ENCODE measurements at regions not wholly inside any gene's neighbourhood (a gene's known extent, or its start where the extent isn't known, plus 50 kb on each side); places are given as distances from the start of the nearest gene placed in this dataset.
A peak's percentile ranks its signal among the peaks of the same experiment; 100 is the strongest.
"Not testable (repeated sequence)": the region's sequence is repeated elsewhere in the genome, so short reads cannot be mapped to it uniquely, and the experiment has no call there.

- no peak for DNase-seq (ENCODE audit: low spot score)
These were observed 470.6 kb downstream of the PRDM9 start for GRCh38 chr5:23977997-23978396.

GRCh38 chr5:23991406-23991805 lies 484.0 kb downstream of the PRDM9 start:
- DNase-seq (ENCODE audit: low spot score) = no peak

GRCh38 chr5:23994581-23995370 lies 487.4 kb downstream of the PRDM9 start:
- DNase-seq (ENCODE audit: low spot score) = peak; percentile 47

- DNase-seq (ENCODE audit: low spot score) = no peak
These were observed 489.1 kb downstream of the PRDM9 start for GRCh38 chr5:23996525-23996924.

GRCh38 chr5:24005384-24005783 lies 498.0 kb downstream of the PRDM9 start:
- peak; percentile 59 for DNase-seq (ENCODE audit: low spot score)

GRCh38 chr5:24017710-24018109 lies 510.3 kb downstream of the PRDM9 start:
- not testable (repeated sequence) for DNase-seq (ENCODE audit: low spot score)

DNA sequence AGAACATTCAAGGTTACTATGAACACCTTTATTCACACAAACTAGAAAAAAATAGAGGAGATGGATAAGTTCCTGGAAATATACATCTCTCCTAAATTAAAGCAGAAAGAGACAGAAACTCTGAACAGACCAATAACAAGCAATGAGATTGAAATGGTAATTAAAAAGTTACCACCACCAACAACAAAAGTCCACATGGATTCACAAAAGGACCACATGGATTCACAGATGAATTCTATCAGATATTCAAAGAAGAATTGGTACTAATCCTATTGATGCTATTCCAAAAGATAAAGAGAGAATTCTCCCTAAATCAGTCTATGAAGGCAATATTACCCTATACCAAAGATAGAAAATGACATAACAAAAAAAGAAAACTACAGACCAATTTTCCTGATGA lies 518.9 kb downstream of the PRDM9 start:
- DNase-seq (ENCODE audit: low spot score) = no peak

DNA sequence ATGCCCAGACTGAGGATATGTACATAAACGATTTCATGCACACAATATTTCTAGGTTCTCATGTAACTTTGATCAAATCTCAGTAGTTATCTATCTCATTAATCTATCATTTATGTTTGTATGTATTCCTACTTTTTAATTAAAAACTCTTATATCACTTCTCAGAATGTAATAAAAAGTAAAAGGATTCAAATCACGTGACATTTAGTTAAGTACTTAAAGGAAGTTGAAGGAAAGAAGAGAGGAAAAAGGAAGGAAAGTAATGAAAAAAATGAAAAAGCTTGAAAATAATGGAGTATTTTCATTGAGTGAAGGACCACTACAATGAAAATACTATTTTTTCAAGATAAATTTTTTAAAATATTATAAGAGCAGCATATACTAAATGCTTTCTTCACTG lies 535.3 kb downstream of the PRDM9 start:
- DNase-seq (ENCODE audit: low spot score) = no peak

- DNase-seq (ENCODE audit: low spot score) = no peak
These were observed 537.6 kb downstream of the PRDM9 start for GRCh38 chr5:24045046-24045445.

- no peak for DNase-seq (ENCODE audit: low spot score)
These were observed 546.3 kb downstream of the PRDM9 start for GRCh38 chr5:24053737-24054136.

- DNase-seq (ENCODE audit: low spot score) = no peak
These were observed 551.6 kb downstream of the PRDM9 start for GRCh38 chr5:24059006-24059405.

DNA sequence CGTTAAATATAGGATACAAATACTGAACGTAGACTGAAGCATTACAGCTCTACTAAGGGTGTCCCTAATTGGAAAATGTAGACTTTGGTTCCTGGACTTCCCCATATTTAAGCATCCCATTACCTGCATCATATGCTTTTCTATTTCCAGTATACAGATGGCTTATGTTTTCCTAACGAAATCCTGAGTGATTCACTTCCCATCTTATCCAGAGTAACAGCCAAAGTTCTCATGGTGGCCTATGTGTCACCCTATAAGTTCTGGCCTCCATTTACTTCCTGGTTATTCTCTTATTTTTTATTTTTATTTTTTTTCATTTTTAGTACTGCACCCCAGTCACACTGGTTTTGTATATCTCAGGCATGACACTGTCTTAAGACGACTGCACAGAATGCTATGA lies 552.3 kb downstream of the PRDM9 start:
- no peak for DNase-seq (ENCODE audit: low spot score)

GRCh38 chr5:24065779-24066178 lies 558.4 kb downstream of the PRDM9 start:
- DNase-seq (ENCODE audit: low spot score) = peak; percentile 72

DNA sequence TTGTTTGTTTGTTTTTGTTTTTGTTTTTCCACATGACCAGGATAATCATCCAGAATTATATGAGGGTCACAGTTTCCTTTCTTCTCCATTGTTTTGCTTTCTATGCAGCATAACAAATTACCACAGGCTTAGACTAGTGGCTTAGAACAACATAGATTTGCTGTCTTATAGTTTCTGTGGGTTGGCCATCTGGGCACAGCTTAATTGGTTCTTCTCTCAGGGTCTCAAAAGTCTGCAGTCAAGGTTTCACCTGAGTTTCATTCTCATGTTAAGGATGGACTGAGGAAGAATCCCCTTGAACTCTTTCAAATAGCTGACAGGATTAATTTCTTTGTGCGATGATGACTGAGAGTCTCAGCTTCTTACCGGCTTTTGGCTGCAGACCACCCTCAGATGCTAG lies 559.8 kb downstream of the PRDM9 start:
- DNase-seq (ENCODE audit: low spot score) = no peak

GRCh38 chr5:24068524-24068923 lies 561.1 kb downstream of the PRDM9 start:
- no peak for DNase-seq (ENCODE audit: low spot score)

DNA sequence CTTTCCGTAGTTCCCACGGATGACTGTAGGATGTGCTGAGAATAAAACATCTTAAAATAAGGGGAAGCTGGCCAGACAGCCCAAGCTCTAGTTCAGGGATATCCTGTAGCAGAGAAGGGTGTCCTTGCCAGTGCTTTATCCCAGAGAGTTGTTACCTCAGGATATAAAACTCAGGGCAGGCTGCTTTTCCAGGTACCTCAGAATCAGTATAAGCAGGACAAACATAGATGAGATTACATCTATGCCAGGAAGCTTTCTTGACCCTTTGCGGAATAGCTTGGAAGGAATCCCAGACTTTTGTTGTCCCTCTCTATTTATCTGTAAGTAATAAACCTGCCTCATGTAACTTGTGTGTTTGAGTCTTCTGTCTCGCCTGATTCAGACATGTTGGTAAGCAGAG lies 565.7 kb downstream of the PRDM9 start:
- no peak for DNase-seq (ENCODE audit: low spot score)

DNA sequence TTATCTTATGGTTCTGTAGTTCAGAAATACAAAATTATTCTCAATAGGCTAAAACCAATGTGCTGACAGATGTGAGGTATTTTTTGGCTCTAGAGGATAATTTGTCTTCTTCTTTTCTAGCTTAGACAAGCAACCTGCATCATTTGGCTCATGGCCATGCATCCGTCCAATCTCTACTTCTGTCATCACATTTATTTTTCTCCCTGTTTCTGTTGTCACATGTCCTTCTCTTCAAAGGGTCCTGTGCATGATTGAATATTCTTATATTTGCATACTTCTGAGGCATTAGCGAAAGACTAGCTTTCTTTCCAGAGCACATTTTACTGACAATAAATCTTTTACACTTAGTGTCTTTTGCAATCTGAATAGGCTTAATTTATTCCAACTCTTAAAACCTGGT lies 564.7 kb downstream of the CDH10 start:
- DNase-seq (ENCODE audit: low spot score) = no peak

DNA sequence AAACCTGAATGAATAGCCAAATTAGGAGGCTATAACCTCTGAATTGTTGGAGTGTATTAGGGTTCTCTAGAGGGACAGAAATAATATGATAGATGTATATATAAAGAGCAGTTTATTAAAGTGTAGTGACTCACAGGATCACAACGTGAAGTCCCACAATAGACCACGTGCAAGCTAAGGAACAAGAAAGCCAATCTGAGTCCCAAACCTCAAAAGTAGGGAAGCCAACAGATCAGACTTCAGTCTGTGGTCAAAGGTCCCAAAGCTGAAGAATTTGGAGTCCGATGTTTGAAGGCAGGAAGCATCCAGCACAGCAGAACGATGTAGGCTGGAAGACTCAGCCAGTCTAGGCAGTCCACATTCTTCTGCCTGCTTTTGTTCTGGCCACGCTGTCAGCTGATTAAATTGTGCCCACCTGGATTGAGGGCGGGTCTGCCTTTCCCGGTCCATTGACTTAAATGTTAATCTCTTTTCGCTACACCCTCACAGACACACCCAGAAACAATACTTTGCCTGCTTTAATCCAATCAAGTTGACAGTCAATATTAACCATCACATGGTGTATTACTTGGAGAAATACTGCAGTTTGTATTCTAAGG lies 550.6 kb downstream of the CDH10 start:
- no peak for DNase-seq (ENCODE audit: low spot score)

DNA sequence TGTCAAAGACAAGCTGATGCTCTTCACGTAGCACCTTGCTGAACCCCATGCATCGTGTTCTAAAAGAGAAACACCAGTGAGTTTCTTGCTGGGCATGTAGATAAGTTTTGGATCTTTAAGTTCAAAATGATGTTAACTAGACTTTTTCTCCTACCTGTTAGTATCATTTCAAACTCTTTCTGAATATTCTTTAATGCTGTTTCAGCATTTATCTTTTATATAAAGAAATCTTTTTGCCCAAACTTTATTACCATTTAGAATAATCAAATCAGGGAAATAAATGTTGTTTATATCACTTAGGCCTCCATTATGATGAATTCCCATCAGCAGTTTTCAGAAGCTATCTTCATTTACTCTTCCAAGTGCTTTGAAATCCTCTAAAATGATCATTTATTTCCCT lies 542.8 kb downstream of the CDH10 start:
- DNase-seq (ENCODE audit: low spot score) = no peak

DNA sequence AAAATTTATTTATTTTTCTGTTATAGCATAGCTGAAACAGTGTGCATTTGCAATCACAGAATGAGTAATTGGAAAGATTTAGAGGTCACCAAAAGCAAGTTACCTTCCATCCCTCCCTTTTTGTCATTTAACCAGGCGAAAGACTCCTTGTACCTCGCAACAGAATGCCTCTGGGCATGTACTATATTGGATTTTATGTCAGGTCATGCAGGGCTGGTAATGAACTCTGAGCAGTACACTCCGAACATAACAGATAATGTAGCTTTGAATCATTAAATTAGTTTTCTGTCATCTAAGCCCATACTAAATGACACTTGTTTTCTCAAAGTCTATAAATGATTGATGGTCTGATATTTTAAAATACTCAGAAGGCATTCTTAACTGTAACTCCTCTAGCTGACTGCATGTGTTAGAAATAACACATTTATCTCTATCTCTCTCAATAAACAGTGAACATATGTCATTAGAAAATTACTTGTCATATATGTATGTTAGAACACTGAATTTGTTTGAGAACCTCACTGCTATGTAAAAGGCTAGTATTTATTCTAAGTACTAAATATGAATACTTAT lies 541.2 kb downstream of the CDH10 start:
- no peak for DNase-seq (ENCODE audit: low spot score)

DNA sequence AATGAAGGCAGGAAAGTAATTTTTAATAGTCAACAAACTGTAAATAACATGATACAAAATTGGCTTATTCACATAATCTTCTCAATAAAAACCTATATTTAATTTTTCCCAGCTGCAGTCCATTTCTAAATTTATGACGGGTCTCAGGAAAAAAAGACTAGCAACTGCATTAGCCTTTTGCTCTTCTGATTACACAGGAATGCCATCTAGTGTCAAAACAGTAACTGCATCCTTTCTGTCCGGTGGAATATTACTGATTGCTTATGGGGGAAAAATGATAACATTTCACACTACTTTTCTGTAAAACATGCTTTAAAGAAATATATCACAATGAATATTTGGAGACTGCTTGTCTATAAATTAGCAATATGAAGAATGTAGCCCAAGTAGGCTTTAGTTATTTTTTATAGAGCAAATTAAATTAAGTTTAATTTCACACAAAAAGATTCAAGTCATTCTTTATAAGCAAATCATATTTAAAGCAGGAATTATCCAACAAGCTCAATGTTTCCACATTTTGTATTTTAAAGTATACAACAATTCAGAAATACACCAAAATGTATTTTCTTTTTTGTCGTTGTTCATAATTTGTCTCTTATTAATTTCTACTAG lies 534.7 kb downstream of the CDH10 start:
- DNase-seq (ENCODE audit: low spot score) = peak; percentile 79

- peak; percentile 3 for DNase-seq (ENCODE audit: low spot score)
These were observed 532.4 kb downstream of the CDH10 start for GRCh38 chr5:24112420-24112819.

GRCh38 chr5:24118351-24118750 lies 526.4 kb downstream of the CDH10 start:
- DNase-seq (ENCODE audit: low spot score) = no peak
